ENCODE measurements at regions not wholly inside any gene's neighbourhood (a gene's known extent, or its start where the extent isn't known, plus 50 kb on each side); places are given as distances from the start of the nearest gene placed in this dataset.

DNA sequence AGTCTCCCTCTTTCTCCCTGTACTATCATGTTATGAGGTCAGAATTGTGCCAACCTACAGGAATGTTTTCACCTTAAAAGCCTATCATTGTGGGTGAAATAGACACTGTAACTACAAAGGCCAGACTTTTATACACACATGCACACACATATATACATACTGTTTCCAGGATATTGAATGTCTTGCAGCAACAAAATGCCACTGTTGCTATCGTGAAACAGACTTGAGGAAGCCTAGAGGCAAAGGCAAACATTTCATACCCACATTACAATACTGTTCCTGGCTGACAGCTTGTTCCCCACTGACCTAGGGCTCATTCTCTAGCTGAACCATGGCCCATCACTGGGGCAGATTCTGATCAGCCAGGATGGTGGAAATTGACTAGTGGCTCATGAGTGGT, 125.1 kb upstream of the DUSP10 start:
- TF ChIP-seq EZH2 (IDR thresholded peaks at IDR 0.05; ENCODE audit: low read depth, low read length, severe bottlenecking) (no peak), JUN (IDR thresholded peaks at IDR 0.05; ENCODE audit: low read depth, low read length) (no peak), POLR2AphosphoS5 (IDR thresholded peaks at IDR 0.05; ENCODE audit: low read depth, low read length) (no peak), HDAC2 (IDR thresholded peaks at IDR 0.05; ENCODE audit: borderline replicate concordance in 1 of 2, low read depth in 2 of 2, low read length in 2 of 2) (no peak), TAF1 (IDR thresholded peaks at IDR 0.05; ENCODE audit: low read depth, low read length) (no peak), SIN3A (conservative IDR thresholded peaks at IDR 0.05 in 1 of 2, IDR thresholded peaks at IDR 0.05 in 1 of 2; ENCODE audit: low read depth in 1 of 2, low read length in 2 of 2) (no peak), ZNF274 (IDR thresholded peaks at IDR 0.05; ENCODE audit: borderline replicate concordance, extremely low read depth, low read length) (no peak), CHD1 (IDR thresholded peaks at IDR 0.05; ENCODE audit: low read depth, low read length) (no peak), BRCA1 (IDR thresholded peaks at IDR 0.05; ENCODE audit: low read depth, low read length) (no peak), GABPA (IDR thresholded peaks at IDR 0.05; ENCODE audit: borderline replicate concordance, insufficient read depth, low read length) (no peak)
- TF ChIP-seq, protein P1, sequence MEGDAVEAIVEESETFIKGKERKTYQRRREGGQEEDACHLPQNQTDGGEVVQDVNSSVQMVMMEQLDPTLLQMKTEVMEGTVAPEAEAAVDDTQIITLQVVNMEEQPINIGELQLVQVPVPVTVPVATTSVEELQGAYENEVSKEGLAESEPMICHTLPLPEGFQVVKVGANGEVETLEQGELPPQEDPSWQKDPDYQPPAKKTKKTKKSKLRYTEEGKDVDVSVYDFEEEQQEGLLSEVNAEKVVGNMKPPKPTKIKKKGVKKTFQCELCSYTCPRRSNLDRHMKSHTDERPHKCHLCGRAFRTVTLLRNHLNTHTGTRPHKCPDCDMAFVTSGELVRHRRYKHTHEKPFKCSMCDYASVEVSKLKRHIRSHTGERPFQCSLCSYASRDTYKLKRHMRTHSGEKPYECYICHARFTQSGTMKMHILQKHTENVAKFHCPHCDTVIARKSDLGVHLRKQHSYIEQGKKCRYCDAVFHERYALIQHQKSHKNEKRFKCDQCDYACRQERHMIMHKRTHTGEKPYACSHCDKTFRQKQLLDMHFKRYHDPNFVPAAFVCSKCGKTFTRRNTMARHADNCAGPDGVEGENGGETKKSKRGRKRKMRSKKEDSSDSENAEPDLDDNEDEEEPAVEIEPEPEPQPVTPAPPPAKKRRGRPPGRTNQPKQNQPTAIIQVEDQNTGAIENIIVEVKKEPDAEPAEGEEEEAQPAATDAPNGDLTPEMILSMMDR (IDR thresholded peaks at IDR 0.05; ENCODE audit: control extremely low read depth in 1 of 3, insufficient read depth in 1 of 3, low read depth in 1 of 3, low read length in 3 of 3) = no peak
- TF ChIP-seq, protein P2, sequence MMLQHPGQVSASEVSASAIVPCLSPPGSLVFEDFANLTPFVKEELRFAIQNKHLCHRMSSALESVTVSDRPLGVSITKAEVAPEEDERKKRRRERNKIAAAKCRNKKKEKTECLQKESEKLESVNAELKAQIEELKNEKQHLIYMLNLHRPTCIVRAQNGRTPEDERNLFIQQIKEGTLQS (IDR thresholded peaks at IDR 0.05; ENCODE audit: insufficient read depth, low read depth, low read length) = no peak

Measured in H1 (cell line).